Tibial artery (tissue), 4 donors: ENCODE measurements at regions not wholly inside any gene's neighbourhood (a gene's known extent, or its start where the extent isn't known, plus 50 kb on each side); places are given as distances from the start of the nearest gene placed in this dataset.

Experiments
- DNase-seq, 2 donors: peaks; one replicate each; pipeline ENCODE4 v3.0.0-alpha.2; 2019
- H3K27ac ChIP-seq, 2 donors: fragments of 200-600 bp; sonication (generic) in 1 of 2; 1 replicate in 1 of 2; 2 replicates in 1 of 2; pipeline ENCODE4 v1.5.1; 2018 to 2019; ENCODE audit warnings: mild to moderate bottlenecking in 1 of 2
- H3K27me3 ChIP-seq, 2 donors: fragments of 200-600 bp; sonication (generic) in 1 of 2; one replicate each; pipeline versions ENCODE4 v1.5.1 to v1.6.0; 2016 to 2019
- H3K36me3 ChIP-seq, 3 donors: fragments of 200-600 bp; sonication (generic) in 2 of 3; one replicate each; pipeline ENCODE4 v1.5.1; 2016 to 2019; ENCODE audit warnings: mild to moderate bottlenecking in 2 of 3
- H3K4me1 ChIP-seq, 4 donors: fragments of 200-600 bp; sonication (generic) in 2 of 4; 1 replicate in 3 of 4; 2 replicates in 1 of 4; pipeline ENCODE4 v1.5.1; 2016 to 2019
- H3K4me3 ChIP-seq, 2 donors: fragments of 200-600 bp; sonication (generic) in 1 of 2; 1 replicate in 1 of 2; 2 replicates in 1 of 2; pipeline ENCODE4 v1.5.1; 2018 to 2019; ENCODE audit warnings: mild to moderate bottlenecking in 2 of 2
- H3K9me3 ChIP-seq, 3 donors: fragments of 200-600 bp; sonication (generic) in 1 of 3; one replicate each; pipeline ENCODE4 v1.5.1; 2016 to 2019
- intact Hi-C: fragments of 100-400 bp; cut with DNase I; formaldehyde crosslinking; loops from one replicate; pipeline ENCODE4 v1.15.0; 2023; ENCODE audit warnings: low total_unique reads
- TF ChIP-seq, protein P1 (sequence below), 2 experiments: fragments of 200-600 bp in 1 of 2; fragments of 450-650 bp in 1 of 2; IDR thresholded peaks; one replicate each; pipeline ENCODE4 v1.5.1; 2017 to 2019; ENCODE audit warnings: antibody characterized with exemption in 2 of 2, mild to moderate bottlenecking in 1 of 2, moderate library complexity in 1 of 2

DNA sequence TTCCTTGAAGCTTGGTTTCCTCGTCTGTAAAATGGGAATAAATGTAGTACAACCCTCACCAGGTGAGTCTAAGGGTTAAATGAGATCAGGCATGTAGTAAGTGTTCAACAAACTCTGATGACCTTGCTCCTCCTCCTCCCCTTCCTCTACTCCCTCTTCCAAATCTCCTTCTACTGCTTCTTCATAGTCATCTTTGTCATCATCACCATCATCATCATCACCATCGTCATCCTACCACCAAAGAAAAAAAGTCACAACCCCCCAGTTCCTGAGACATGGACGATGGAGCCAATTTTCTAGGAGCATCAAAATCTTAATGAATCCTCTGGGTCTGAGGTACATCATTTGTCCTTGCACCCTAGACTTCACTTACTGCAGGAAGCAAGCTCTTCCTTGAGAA is 240.0 kb downstream of the ANKRD60 start:
- TF ChIP-seq, protein P1, sequence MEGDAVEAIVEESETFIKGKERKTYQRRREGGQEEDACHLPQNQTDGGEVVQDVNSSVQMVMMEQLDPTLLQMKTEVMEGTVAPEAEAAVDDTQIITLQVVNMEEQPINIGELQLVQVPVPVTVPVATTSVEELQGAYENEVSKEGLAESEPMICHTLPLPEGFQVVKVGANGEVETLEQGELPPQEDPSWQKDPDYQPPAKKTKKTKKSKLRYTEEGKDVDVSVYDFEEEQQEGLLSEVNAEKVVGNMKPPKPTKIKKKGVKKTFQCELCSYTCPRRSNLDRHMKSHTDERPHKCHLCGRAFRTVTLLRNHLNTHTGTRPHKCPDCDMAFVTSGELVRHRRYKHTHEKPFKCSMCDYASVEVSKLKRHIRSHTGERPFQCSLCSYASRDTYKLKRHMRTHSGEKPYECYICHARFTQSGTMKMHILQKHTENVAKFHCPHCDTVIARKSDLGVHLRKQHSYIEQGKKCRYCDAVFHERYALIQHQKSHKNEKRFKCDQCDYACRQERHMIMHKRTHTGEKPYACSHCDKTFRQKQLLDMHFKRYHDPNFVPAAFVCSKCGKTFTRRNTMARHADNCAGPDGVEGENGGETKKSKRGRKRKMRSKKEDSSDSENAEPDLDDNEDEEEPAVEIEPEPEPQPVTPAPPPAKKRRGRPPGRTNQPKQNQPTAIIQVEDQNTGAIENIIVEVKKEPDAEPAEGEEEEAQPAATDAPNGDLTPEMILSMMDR (IDR thresholded peaks at IDR 0.05) = no peak
- intact Hi-C loops = no loop called here
- H3K36me3 ChIP-seq = no peaks in the 10 kb centered on the region

DNA sequence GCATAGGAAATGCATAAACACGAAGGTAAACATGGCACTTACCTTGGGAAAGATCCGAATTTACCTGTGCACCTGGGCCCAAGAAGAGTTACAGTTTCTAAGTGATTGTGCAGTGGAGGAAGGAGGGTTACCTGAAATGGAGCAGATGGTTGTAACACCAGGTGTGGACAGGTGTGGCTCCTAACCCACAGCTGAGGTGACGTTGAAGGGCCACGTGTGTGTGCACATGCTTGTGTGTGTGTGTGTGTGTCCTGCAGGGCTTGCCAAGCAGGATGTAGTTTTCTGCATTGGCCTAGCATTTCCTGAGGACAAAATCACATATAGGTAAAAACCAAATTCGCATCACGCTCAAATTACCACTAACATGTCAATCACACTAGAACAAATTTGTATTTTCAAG is 240.8 kb downstream of the ANKRD60 start:
- no peak for DNase-seq
- Histone ChIP-seq H3K36me3 (no peaks in the 10 kb centered on the region), H3K9me3 (no peaks in the 10 kb centered on the region), H3K27ac (no peak overlapping the region), H3K4me3 (no peak overlapping the region), H3K27me3 (no peaks in the 10 kb centered on the region), H3K4me1 (peaks cover 0 to 14% (median 2%) of the 10 kb centered on the region in 4 donors)
- TF ChIP-seq, protein P1 (IDR thresholded peaks at IDR 0.05) = no peak
- intact Hi-C loops = no loop called here

More for the DNA sequence above, 240.0 kb downstream of the ANKRD60 start:
- Histone ChIP-seq H3K4me1 (peaks cover 0 to 15% (median 2%) of the 10 kb centered on the region in 4 donors), H3K27me3 (no peaks in the 10 kb centered on the region), H3K4me3 (no peak overlapping the region), H3K27ac (no peak overlapping the region), H3K9me3 (no peaks in the 10 kb centered on the region)
- no peak for DNase-seq

DNA sequence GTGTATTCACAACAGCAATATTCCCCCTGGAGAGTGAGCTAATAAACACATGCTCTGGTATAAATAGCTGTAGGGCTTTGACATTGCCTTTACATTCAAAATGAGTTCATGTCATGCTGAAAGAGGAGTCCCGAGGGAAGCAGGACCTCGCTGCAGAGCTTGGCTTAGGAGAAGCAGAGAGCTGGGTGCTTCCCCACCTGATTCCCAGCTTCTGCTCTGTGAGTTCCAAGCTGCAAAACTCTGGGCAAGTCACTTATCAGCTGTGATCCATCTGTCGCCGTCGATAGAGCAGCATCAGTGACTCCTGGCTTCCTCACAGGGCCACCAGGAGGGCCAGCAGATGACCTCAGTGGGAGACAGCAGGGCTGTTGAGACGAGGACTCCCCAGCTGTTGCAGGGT is 241.8 kb downstream of the ANKRD60 start:
- no peaks in the 10 kb centered on the region for H3K9me3 ChIP-seq
- intact Hi-C loops = no loop called here
- no peaks in the 10 kb centered on the region for H3K27me3 ChIP-seq
- TF ChIP-seq, protein P1 (IDR thresholded peaks at IDR 0.05) = no peak
- peaks cover 0 to 12% (median 2%) of the 10 kb centered on the region in 4 donors for H3K4me1 ChIP-seq
- DNase-seq = no peak
- H3K4me3 ChIP-seq = no peak overlapping the region
- H3K36me3 ChIP-seq = no peaks in the 10 kb centered on the region
- no peak overlapping the region for H3K27ac ChIP-seq

DNA sequence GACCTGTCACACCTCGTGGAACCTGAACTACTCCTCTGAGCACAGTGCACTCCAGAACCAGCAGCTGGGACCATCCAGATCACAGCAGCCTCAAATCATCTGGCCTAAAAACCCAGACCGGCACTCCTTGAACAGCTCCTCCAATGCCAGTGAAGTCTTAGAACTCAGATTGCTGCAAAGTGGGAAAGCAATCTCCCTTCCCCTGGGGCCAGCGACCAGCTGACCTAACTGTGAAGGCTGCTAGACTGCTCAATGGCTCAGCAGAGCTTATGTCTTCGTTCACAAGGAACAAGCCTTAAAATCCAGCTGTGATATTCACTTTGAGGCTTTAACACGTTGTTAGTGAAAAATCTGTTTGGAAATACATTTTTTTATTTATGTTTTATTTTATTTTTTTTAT is 243.2 kb downstream of the ANKRD60 start:
- Histone ChIP-seq H3K36me3 (no peaks in the 10 kb centered on the region), H3K4me1 (peaks cover 0 to under 1% (median 0%) of the 10 kb centered on the region in 4 donors), H3K27me3 (no peaks in the 10 kb centered on the region), H3K4me3 (no peak overlapping the region), H3K9me3 (no peaks in the 10 kb centered on the region), H3K27ac (no peak overlapping the region)
- intact Hi-C loops = no loop called here
- TF ChIP-seq, protein P1 (IDR thresholded peaks at IDR 0.05) = no peak
- no peak for DNase-seq

DNA sequence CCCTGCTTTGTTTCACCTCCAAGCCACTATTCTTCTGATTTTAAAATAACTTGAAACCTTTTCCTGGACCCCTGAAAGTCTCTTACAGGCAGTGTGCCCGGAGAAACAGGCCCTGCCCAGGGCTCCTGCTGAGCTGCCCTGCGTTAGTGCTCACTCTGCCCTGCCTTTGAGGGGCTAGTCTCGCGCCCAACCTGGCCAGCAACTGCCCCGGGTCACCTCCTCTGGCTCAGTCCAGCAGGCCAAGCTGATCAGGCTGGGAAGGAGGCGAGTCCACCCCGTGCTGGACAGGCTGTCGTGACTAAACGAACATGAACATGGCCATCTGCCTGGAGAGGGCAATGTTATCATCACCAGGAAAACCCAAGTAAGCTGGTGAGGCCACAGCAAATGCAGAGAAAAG is 245.4 kb downstream of the ANKRD60 start:
- Histone ChIP-seq H3K4me1 (peaks cover 0 to 4% (median 1%) of the 10 kb centered on the region in 4 donors), H3K27me3 (no peaks in the 10 kb centered on the region), H3K9me3 (no peaks in the 10 kb centered on the region), H3K27ac (no peak overlapping the region), H3K4me3 (no peak overlapping the region), H3K36me3 (no peaks in the 10 kb centered on the region)
- DNase-seq = no peak
- TF ChIP-seq, protein P1 (IDR thresholded peaks at IDR 0.05) = no peak
- intact Hi-C loops = no loop called here

DNA sequence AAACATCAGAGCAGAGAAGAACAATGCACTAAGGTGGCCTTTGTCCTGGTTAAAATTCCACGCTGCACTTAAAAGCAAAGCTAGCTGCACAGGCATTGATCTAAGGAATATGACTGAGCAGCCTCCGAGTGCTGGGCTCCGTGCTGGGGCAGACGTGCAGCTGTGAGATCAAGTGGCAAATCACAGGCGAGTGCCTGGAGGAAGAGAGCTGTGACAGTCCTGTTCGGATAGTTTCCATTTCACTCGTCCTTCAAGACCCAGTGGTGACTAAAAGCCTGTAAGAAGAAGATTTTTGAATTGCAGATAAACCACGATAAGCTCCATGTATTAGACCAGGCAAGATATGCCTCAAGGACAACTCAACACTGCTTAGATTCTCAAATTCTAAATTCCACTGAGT is 247.9 kb downstream of the ANKRD60 start:
- TF ChIP-seq, protein P1 (IDR thresholded peaks at IDR 0.05) = no peak
- intact Hi-C loops = no loop called here
- Histone ChIP-seq H3K27me3 (no peaks in the 10 kb centered on the region), H3K36me3 (no peaks in the 10 kb centered on the region), H3K4me3 (no peak overlapping the region), H3K9me3 (no peaks in the 10 kb centered on the region), H3K4me1 (peaks cover 0 to 23% (median 17%) of the 10 kb centered on the region in 4 donors), H3K27ac (no peak overlapping the region)
- no peak for DNase-seq
